NB4 (cell line): ENCODE measurements at regions not wholly inside any gene's neighbourhood (a gene's known extent, or its start where the extent isn't known, plus 50 kb on each side); places are given as distances from the start of the nearest gene placed in this dataset.
A peak's percentile ranks its signal among the peaks of the same experiment; 100 is the strongest.

Experiments
- DNase-seq: peaks from one replicate; pipeline ENCODE4 v3.0.0; 2010; ENCODE audit warnings: low read depth
- H3K4me3 ChIP-seq: one replicate; pipeline ENCODE4 v1.5.1; 2011; ENCODE audit warnings: mild to moderate bottlenecking, low read depth, low read length, moderate library complexity
- MYC ChIP-seq: IDR thresholded peaks from 2 replicates; pipeline ENCODE4 v1.6.1; 2011; ENCODE audit warnings: low read depth, low read length
- POLR2A ChIP-seq: IDR thresholded peaks from 2 replicates; pipeline ENCODE4 v1.6.1; 2011; ENCODE audit warnings: mild to moderate bottlenecking; ENCODE audit not compliant: insufficient read length; ENCODE audit errors: extremely low read depth
- TF ChIP-seq, protein P1 (sequence below): IDR thresholded peaks from one replicate; pipeline ENCODE4 v1.5.1; 2012; ENCODE audit warnings: low read depth, low read length
- TF ChIP-seq, protein P2 (sequence below): IDR thresholded peaks from 2 replicates; pipeline ENCODE4 v1.6.1; 2011; ENCODE audit warnings: low read depth, low read length

DNA sequence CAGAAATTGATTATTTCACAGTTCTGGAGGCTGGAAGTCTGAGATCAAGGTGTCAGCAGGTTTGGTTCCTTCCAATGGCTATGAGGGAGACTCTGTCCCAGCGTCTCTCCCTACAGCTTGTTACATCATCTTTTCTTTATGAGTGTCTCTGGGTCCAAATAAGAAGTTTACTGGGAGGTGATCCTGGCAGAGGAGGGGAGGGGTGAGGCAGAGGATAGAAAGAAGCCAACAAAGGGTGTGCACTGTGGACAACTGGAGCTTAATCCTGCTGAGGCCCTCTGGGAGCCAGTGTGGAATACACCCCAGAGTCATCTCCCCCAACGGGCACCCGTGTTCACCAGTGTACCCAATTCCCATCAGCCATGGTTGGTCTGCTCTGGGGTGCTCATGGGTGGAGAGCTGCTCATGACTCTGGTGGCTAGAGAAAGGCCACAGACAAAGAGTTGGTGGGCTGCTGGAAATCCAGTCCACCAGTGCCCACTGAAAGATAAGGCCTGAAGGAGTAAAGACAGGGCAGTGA lies 57.5 kb upstream of the CTLA4 start:
- DNase-seq = no peak
- H3K4me3 ChIP-seq = no peak overlapping the region
- TF ChIP-seq, protein P1, sequence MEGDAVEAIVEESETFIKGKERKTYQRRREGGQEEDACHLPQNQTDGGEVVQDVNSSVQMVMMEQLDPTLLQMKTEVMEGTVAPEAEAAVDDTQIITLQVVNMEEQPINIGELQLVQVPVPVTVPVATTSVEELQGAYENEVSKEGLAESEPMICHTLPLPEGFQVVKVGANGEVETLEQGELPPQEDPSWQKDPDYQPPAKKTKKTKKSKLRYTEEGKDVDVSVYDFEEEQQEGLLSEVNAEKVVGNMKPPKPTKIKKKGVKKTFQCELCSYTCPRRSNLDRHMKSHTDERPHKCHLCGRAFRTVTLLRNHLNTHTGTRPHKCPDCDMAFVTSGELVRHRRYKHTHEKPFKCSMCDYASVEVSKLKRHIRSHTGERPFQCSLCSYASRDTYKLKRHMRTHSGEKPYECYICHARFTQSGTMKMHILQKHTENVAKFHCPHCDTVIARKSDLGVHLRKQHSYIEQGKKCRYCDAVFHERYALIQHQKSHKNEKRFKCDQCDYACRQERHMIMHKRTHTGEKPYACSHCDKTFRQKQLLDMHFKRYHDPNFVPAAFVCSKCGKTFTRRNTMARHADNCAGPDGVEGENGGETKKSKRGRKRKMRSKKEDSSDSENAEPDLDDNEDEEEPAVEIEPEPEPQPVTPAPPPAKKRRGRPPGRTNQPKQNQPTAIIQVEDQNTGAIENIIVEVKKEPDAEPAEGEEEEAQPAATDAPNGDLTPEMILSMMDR = no peak

DNA sequence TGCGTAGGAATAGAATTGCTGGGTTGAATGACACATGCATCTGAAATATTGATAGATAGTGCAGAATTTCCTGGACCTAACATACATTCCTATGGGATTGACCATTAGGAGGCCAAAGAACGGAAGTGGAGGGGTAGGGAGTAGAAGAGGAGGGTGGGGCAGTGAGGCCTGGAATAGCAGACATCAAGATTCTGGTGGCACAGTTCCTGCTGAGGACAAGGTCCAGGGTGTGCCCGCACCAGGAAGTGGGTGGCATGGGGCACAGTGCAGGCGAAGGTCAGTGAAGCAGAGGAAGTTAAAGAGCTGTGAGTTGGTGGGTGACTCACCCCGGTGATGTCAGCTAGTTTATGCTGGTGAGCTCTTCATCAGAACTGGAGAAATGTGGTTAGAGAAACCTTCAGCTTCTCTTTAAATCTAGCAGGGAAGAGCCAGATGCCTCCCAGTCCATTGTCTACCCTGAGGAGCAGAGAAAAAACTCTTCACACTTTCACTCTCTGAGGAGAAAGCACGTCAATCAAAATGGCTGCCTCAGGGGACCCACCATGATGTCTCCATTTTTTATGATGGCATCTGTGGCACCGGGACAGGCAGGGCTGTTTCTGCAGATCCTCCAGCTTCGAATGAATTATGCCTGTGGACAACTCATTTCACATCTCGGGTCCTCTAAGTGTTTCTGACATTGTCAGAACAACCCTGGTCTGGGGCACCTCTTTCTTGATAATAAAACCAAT lies 55.9 kb upstream of the CTLA4 start:
- TF ChIP-seq, protein P2, sequence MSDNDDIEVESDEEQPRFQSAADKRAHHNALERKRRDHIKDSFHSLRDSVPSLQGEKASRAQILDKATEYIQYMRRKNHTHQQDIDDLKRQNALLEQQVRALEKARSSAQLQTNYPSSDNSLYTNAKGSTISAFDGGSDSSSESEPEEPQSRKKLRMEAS = 0 out of 2 replicates have a peak, but pooled peaks have one; percentile 13
- TF ChIP-seq MYC (0 out of 2 replicates have a peak, but pooled peaks have one; percentile 14), POLR2A (no peak)
- TF ChIP-seq, protein P1 = no peak
- peak; percentile 91 for DNase-seq
- H3K4me3 ChIP-seq = no peak overlapping the region

DNA sequence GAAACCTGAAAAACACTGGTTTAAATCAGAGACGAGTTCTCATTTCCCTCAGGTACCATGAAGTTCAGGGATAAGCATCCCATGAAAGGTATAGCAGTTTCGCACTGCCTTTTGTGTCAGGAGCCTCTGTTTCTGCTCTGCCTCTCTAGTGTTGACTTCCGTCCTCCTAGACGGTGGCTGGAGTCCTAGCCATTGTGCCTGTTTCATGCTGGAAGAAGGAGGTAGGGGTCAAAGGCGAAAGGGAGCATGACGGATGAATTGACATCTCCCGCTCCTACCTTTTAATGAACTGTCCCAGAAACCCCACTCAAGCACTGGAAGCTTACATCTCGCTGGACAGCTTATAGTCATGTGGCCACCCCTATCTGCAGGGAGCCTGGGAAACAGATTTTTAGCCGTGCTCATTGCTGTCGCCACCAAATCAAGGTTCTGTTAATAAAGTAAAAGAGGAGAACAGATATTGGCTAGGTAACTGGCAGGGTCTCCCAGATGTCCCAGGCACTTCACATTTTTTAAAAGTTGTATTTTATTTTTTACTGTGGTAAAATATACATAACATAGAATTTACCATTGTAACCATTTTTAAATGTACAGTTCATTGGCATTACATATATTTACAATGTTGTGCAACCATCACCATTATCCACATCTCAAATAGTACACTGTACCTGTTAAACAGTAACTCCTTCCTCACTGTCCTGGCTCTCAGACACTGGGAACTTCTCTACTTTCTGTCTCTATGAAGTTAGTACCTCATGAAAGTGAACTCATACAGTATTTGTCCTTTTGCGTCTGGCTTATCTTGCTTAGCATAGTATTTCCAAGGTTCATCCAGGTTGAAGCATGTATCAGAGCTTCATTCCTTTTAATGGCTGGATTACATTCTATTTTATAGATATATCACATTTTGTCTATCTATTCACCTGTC lies 55.0 kb upstream of the CTLA4 start:
- TF ChIP-seq, protein P2 = no peak
- TF ChIP-seq MYC (no peak), POLR2A (no peak)
- TF ChIP-seq, protein P1 = no peak
- no peak for DNase-seq
- H3K4me3 ChIP-seq = no peak overlapping the region

DNA sequence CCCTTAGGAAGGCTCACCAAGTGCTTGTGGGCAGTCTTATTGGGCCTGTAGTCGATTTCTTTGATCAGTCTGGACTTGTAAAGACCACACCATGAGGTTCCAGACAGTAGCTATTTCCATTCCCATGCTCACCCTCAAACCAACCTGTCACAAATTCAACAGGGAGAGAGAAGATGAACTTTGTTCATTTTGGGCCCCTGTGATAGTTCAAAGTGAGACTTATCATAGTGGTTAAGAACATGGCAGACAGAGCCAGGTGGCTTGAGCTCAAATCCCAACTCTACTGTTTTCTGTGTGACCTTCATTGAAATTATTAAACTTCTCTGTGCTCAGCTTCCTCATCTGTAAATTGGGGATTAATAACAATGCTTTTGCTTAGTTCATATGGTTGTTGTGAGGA lies 53.9 kb upstream of the CTLA4 start:
- TF ChIP-seq MYC (no peak), POLR2A (no peak)
- TF ChIP-seq, protein P1 = no peak
- TF ChIP-seq, protein P2 = no peak
- H3K4me3 ChIP-seq = no peak overlapping the region
- no peak for DNase-seq

DNA sequence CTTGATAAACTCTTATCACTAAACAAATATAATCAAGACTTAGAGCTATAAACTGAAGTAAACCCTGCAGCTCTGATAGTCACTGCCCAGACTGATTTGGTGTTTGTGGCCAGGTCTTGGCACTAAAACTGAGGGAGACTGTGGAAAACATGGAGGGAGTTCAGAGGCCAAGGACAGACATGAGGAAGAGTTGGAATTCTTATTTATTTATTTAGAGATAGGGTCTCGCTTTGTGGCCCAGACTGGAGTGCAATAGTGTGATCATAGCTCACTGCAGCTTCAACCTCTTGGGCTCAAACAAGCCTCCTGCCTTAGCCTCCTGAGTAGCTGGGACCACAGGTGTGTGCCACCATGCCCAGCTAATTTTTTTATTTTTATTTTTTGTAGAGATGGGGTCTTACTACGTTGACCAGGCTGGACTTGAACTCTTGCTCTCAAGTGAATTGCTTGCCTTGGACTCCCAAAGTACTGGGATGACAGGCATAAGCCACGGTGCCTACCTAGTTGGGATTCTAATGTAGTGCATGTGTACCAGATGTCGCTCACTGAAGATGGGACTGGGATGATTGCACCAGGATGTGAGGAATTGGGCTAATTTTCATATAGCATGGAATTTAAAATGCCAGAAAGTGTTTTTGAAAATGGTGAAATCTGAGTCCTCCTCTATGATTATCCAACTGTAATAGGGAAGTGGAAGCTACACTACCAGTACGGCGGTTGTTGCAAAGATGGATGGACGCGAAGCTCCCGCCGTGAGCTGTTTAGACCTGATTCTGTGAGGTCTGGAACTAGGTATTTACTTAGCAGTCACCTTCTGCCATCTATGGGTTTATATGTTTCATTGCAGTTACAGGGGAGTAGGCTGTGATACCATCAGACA lies 52.7 kb upstream of the CTLA4 start:
- TF ChIP-seq, protein P1 = peak; percentile 54
- TF ChIP-seq MYC = no peak
- DNase-seq = peak; percentile 77
- H3K4me3 ChIP-seq = no peak overlapping the region
